ENCODE measurements at regions not wholly inside any gene's neighbourhood (a gene's known extent, or its start where the extent isn't known, plus 50 kb on each side); places are given as distances from the start of the nearest gene placed in this dataset.

GRCh38 chr6:15171026-15171425 is 74.8 kb upstream of the JARID2 start:
- no peak for TF ChIP-seq CTCF (IDR thresholded peaks at IDR 0.05; ENCODE audit: insufficient read depth, low read depth, low read length)
- TF ChIP-seq EZH2 (IDR thresholded peaks at IDR 0.05; ENCODE audit: insufficient read depth, low read length) = no peak
